ENCODE measurements at regions not wholly inside any gene's neighbourhood (a gene's known extent, or its start where the extent isn't known, plus 50 kb on each side); places are given as distances from the start of the nearest gene placed in this dataset.

DNA sequence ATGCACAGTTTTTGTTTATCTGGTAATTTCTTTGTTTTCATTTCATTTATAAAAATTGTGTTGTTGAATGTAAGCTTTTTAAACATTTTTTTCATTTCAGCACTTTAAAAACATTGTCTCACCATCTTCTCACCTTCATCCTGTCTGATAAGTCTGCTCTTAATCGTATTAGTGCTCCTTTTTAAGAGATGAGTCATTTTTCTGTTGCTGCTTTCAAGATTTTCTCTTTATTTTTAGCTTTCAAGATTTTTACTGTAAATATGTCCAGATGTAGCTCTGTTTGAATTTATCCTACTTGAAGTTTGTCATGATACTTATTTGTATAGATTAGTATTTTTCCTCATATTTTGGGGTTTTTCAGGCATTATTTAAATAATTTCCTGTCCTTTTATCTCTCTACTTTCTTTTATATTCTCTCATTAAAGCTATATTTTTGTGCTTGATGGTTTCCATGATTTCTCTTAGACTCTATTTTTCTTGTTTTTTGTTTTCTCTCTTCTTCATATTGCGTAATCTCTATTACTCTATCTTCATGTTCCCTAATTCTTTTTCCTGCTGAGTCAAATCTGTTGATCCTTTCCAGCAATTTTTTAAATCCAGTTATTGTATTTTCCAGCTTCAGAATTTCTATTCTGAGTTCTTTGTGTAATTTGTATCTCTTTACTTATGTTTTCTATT, 1400.4 kb upstream of the PCDH7 start:
- TF ChIP-seq EZH2 (IDR thresholded peaks at IDR 0.05) (no peak), FOXP2 (optimal IDR thresholded peaks at IDR 0.05; ENCODE audit: control extremely low read depth, extremely low read length, insufficient read depth) (no peak)
